GM12878 (cell line): ENCODE measurements at regions not wholly inside any gene's neighbourhood (a gene's known extent, or its start where the extent isn't known, plus 50 kb on each side); places are given as distances from the start of the nearest gene placed in this dataset.

Source experiments
- KAT2A ChIP-seq: conservative IDR thresholded peaks from 2 replicates; pipeline ENCODE4 v1.6.1; 2011; ENCODE audit warnings: low read depth, low read length; ENCODE audit not compliant: control insufficient read depth
- SREBF2 ChIP-seq: IDR thresholded peaks from 2 replicates; pipeline ENCODE4 v1.6.1; 2012; ENCODE audit warnings: mild to moderate bottlenecking, low read length

- no peak for TF ChIP-seq KAT2A
- no peak for TF ChIP-seq SREBF2
Measured at GRCh38 chr5:4440536-4440935, 699.6 kb upstream of the ADAMTS16 start.
